GM12891 (cell line): ENCODE measurements at regions not wholly inside any gene's neighbourhood (a gene's known extent, or its start where the extent isn't known, plus 50 kb on each side); places are given as distances from the start of the nearest gene placed in this dataset.

Experiments
- DNase-seq: peaks from one replicate; pipeline ENCODE4 v3.0.0; 2011; ENCODE audit warnings: low spot score; ENCODE audit not compliant: insufficient read length
- FAIRE-seq: peaks from 2 replicates; lab custom pipeline; 2011; peaks lifted over from hg19 to GRCh38; lab: Jason Lieb, UNC
- PAX5 ChIP-seq: IDR thresholded peaks from 2 replicates; pipeline ENCODE4 v1.6.1; 2011; ENCODE audit warnings: low read length, moderate library complexity, mild to moderate bottlenecking; ENCODE audit not compliant: insufficient read depth, severe bottlenecking
- POLR2A ChIP-seq: IDR thresholded peaks from 2 replicates; pipeline ENCODE4 v1.6.1; 2011; ENCODE audit warnings: low read depth, low read length, control low read depth
- POLR2AphosphoS5 ChIP-seq: IDR thresholded peaks from 2 replicates; pipeline ENCODE4 v1.6.1; 2011; ENCODE audit warnings: low read depth, low read length, control low read depth
- POU2F2 ChIP-seq: IDR thresholded peaks from 2 replicates; pipeline ENCODE4 v1.6.1; 2011; ENCODE audit warnings: low read depth, mild to moderate bottlenecking, control low read depth, low read length, moderate library complexity
- SPI1 ChIP-seq: IDR thresholded peaks from 2 replicates; pipeline ENCODE4 v1.6.1; 2011; ENCODE audit warnings: low read depth, low read length, control low read depth
- TAF1 ChIP-seq: IDR thresholded peaks from 2 replicates; pipeline ENCODE4 v1.6.1; 2011; ENCODE audit warnings: low read depth, low read length, control low read depth

- FAIRE-seq: no peak
- TF ChIP-seq PAX5 (no peak), POU2F2 (no peak), POLR2AphosphoS5 (no peak), TAF1 (no peak), POLR2A (no peak), SPI1 (no peak)
Measured at GRCh38 chr2:16129716-16130540, 189.6 kb downstream of the MYCN start.

GRCh38 chr2:16128746-16129610 is 188.6 kb downstream of the MYCN start:
- DNase-seq: no peak
- TF ChIP-seq SPI1 (no peak), POLR2AphosphoS5 (no peak), POLR2A (no peak), TAF1 (no peak), POU2F2 (no peak), PAX5 (no peak)
- FAIRE-seq: no peak

More at GRCh38 chr2:16129716-16130540, 189.6 kb downstream of the MYCN start:
- no peak for DNase-seq

DNA sequence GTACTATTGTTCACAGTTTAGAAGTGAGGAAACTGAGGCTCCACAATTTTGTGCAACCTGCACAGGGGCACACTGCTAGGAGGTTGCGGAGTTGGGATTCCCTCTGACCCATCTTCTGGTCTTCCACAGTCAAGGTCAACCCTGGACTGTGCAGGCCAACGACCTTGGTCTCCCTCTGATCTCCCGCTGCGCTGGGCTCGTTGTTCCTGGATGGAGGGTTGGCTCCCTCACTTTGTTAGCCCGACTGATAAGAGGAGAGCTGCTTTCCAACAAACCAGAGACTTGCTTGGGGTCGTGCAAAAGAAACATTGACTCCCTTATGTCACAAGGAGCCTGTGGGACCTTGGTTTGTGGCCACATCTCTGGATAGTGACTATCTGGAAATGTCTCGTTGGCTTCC is 187.6 kb downstream of the MYCN start:
- FAIRE-seq: no peak
- no peak for TF ChIP-seq POLR2AphosphoS5
- no peak for TF ChIP-seq PAX5
- TF ChIP-seq TAF1: no peak
- no peak for TF ChIP-seq POLR2A
- no peak for DNase-seq

GRCh38 chr2:16127276-16127940 is 187.1 kb downstream of the MYCN start:
- FAIRE-seq: no peak
- DNase-seq: no peak
- no peak for TF ChIP-seq POLR2A
- TF ChIP-seq SPI1: no peak
- no peak for TF ChIP-seq POLR2AphosphoS5
- TF ChIP-seq TAF1: no peak
- no peak for TF ChIP-seq POU2F2
- TF ChIP-seq PAX5: no peak

GRCh38 chr2:16126517-16127275 is 186.3 kb downstream of the MYCN start:
- no peak for TF ChIP-seq PAX5
- TF ChIP-seq POU2F2: no peak
- TF ChIP-seq POLR2A: no peak
- no peak for TF ChIP-seq SPI1
- no peak for TF ChIP-seq TAF1
- TF ChIP-seq POLR2AphosphoS5: no peak
- no peak for DNase-seq
- FAIRE-seq: no peak

DNA sequence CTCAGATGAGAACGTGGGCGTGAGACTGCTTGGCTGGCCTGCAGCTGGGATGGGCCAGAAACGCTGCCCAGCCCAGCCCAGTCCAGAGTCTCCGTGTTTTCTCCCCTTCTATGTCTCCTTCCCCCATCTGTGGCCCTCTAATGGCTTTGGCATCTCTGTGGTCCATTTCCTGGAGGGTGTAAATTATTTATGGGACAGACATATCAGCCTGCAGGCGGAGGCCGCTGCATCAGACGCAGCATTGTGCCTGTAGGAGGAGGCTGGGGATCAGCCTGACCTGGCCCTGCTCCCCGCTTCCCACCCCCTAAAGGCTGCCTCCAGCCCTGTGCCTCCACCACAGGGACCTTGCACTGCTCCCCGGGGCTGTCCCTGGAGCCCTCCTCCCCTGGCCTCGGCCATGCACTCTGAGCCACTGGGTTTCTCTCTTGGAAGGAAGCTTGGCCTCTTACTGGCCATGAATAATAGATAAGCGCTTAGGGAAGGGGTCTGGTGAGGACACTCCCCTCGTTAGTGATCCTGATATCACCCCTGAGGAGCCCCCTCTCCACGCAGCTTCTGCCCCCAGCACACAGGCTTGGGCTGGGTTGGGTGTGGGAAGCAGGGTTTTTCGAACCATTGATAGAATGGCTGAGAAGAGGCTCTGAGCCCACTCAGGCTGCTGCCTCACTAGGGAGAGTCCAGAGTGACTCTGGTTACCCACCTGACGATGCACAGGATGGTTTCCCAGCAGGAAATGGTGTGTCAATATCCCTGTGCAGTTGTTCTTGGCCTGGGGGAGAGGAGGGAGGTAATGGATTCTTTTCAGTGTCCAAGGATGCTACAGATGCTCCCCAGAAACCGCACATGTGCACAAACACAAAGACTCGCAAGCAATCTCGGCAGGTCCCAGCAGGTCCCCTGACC is 185.5 kb downstream of the MYCN start:
- TF ChIP-seq TAF1 (no peak), POLR2AphosphoS5 (no peak), PAX5 (no peak), POLR2A (no peak)
- no peak for DNase-seq
- no peak for FAIRE-seq

DNA sequence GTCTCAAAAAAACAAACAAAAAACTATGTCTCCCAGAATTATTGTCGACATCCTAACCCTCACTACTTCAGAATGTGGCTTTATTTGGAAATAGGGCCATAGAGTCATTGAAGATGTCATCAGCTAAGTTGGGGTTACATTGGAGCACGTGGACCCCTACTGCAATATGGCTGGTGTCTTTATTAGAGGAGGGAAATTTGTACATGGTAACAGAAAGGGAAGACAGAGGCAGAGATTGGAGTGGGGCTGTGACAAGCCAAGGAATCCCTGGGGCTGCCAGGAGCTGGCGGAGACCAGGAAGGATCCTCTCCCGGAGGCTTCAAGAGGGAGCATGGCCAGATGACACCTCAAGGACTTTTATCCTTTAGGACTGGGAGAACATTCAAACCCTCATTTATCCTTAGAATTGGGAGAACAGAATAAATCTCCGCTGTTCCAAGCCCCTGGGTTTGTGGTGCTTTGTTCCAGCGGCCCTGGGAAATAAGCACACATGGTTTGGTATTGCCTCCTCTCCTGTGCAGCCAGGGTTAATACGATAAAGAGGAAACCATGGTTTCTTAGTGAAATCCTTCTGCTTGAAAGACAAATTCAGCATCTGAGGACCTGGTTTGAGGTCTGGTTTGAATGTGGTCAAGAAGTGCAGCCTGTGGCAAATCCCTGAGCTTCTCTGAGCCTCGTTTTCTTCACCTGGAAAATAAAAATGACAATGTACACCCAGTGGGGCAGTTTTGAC is 184.7 kb downstream of the MYCN start:
- no peak for TF ChIP-seq POLR2A
- no peak for TF ChIP-seq PAX5
- TF ChIP-seq SPI1: no peak
- TF ChIP-seq POU2F2: no peak
- no peak for TF ChIP-seq TAF1
- TF ChIP-seq POLR2AphosphoS5: no peak
- FAIRE-seq (no peak), DNase-seq (no peak)
